RWPE1 (cell line): ENCODE measurements at regions not wholly inside any gene's neighbourhood (a gene's known extent, or its start where the extent isn't known, plus 50 kb on each side); places are given as distances from the start of the nearest gene placed in this dataset.

Experiments
- CTCF ChIA-PET: fragments of 350-600 bp; sonication (Branson Sonifier 250); formaldehyde crosslinking; extraction: SDS; loops from one replicate; lab custom pipeline; 2021; lab: Yijun Ruan, JAX
- POLR2A ChIA-PET: fragments of 400-600 bp; formaldehyde crosslinking; extraction: SDS; loops from one replicate; lab custom pipeline; 2020; ENCODE audit warnings: antibody characterized with exemption; ENCODE audit not compliant: low non-redundant PET; lab: Yijun Ruan, JAX
- DNase-seq: peaks from one replicate; pipeline ENCODE4 v3.0.0; 2012; ENCODE audit warnings: low spot score
- H3K27ac ChIP-seq: fragments of 450-650 bp; 2 replicates; pipeline ENCODE4 v1.5.1; 2017
- TF ChIP-seq, protein P1 (sequence below): fragments of 450-650 bp; conservative IDR thresholded peaks from 2 replicates; pipeline ENCODE4 v1.5.1; 2017; ENCODE audit warnings: low read depth, mild to moderate bottlenecking

DNA sequence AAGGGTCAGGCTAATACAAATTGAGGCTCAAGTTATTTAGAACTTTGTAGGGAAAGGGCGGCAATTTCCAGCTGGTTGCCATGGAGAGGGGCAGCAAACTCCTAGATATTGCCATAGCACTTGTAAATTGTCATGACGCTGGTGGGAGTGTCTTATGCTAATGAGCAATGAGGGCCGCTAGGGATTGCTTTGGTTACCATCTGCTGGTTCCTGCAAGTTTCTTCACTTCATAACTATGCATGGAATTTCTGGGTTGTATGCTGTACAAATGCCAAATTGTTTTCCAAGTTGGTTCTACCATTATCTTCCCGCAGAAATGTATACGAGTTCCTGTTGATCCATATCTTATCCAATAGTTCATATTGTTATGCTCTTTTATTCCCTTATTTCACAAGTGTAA is 1339.4 kb downstream of the EFNB2 start:
- ChIA-PET CTCF (interaction anchor here (0.6 kb wide), 1 partner anchor 83 kb away, joined by 3 read pairs; no protein-coding TSS in a partner anchor), POLR2A (no interaction called here)

DNA sequence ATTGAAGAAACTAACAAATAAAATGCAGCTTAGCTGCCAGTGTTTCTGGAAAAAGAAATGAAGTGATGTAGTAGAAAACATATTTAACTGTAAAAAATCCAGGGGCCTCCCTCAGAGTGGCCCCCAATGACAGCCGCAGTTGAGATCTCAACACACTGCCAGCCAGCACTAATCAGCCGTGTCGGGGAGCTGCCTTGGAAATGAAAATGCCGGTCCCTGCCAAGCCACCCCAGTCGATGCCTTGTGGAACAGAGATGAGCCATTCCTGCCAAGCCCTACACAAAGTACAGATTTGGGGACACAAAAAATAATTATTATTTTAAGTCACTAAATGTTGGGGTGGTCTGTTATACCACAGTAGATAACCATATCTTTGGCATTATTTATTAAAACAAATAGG is 1342.4 kb downstream of the EFNB2 start:
- ChIA-PET POLR2A (no interaction called here), CTCF (no interaction called here)
- H3K27ac ChIP-seq = no peak overlapping the region
- no peak for DNase-seq
- TF ChIP-seq, protein P1, sequence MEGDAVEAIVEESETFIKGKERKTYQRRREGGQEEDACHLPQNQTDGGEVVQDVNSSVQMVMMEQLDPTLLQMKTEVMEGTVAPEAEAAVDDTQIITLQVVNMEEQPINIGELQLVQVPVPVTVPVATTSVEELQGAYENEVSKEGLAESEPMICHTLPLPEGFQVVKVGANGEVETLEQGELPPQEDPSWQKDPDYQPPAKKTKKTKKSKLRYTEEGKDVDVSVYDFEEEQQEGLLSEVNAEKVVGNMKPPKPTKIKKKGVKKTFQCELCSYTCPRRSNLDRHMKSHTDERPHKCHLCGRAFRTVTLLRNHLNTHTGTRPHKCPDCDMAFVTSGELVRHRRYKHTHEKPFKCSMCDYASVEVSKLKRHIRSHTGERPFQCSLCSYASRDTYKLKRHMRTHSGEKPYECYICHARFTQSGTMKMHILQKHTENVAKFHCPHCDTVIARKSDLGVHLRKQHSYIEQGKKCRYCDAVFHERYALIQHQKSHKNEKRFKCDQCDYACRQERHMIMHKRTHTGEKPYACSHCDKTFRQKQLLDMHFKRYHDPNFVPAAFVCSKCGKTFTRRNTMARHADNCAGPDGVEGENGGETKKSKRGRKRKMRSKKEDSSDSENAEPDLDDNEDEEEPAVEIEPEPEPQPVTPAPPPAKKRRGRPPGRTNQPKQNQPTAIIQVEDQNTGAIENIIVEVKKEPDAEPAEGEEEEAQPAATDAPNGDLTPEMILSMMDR = no peak

More for the DNA sequence above, 1339.4 kb downstream of the EFNB2 start:
- no peak for DNase-seq
- H3K27ac ChIP-seq = no peak overlapping the region
- TF ChIP-seq, protein P1 = no peak

DNA sequence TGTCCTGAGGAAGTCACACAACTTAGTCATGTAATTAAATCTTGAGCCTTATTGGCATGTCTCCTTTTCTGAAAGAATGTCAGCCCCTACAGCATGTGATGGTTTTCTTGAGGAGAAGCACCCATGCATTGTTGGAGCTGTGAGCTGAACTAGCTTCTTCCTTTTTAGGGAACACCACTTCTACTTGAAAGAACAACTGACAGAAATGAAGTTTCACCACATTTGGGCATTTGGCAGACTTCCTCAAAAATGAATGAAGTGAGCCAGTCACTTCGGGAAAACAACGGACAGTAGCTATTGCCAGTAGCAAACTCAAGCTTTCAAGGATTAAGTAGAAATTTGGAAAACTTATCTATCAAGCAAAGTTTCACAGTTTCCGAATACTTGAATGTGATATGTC is 1351.3 kb downstream of the EFNB2 start:
- ChIA-PET CTCF (interaction anchor here (0.7 kb wide), 1 partner anchor 853 kb away, joined by 3 read pairs; no protein-coding TSS in a partner anchor), POLR2A (no interaction called here)
- DNase-seq = no peak
- no peak overlapping the region for H3K27ac ChIP-seq
- TF ChIP-seq, protein P1 = no peak

DNA sequence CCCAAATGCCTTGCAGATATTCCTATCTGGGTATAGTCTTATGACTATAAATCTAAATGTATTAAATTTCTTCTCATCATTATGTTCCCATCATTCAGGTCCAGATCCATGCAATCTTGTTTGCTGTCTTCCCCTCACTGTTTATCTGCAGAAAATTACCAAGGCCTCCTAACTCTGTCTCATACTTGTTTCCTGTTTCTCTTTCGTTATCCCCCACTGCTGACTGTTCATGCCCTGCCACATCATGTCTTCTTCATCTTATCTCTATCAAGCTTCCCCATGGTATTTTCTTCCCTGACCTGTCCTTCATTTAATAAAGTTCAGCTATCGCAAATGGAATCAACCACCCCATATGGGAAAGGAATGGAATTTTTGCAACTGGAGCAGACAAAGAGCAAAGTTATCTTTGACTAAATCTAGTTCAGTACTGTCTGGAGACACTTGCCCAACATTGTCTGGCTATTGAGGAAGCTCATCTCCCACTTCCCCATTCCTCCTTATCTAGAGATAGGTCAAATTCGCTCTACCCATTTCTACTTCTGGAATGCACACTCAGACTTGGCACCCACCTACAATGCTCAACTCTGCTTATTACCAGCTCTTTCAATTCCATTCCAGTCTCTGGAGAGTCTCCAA is 1358.1 kb downstream of the EFNB2 start:
- H3K27ac ChIP-seq = no peak overlapping the region
- TF ChIP-seq, protein P1 = no peak
- ChIA-PET POLR2A (no interaction called here), CTCF (no interaction called here)
- no peak for DNase-seq

- ChIA-PET POLR2A (no interaction called here), CTCF (no interaction called here)
- no peak for DNase-seq
- H3K27ac ChIP-seq = no peak overlapping the region
- TF ChIP-seq, protein P1 = no peak
Observed at GRCh38 chr13:105170438-105170837, 1365.0 kb downstream of the EFNB2 start.

DNA sequence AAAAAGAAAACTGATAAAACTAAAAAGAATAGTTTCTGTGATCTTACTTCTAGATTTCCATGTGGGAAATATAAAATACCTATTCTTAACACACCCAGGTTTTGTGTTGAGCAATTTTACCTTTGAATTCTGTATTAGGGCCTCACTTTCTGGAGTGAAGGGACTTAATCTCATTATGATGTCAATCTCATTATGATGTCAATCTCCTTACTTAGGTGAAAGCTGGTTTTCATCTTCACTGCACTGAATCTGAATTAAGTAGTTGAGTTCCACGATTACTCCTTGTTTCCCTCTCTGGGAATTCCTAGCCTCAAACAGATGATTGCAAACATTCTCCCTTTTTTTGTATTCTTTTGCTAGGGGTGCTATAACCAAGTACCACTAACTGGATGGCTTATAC is 1367.2 kb downstream of the EFNB2 start:
- CTCF ChIA-PET = interaction anchor here (0.8 kb wide), 1 partner anchor 397 kb away, joined by 4 read pairs; no protein-coding TSS in a partner anchor
- TF ChIP-seq, protein P1 = no peak

More for the DNA sequence above, 1367.2 kb downstream of the EFNB2 start:
- no peak for DNase-seq
- POLR2A ChIA-PET = no interaction called here
- H3K27ac ChIP-seq = no peak overlapping the region
